NCI-H146 treated with DMSO at 0.1 percent for 48 hours (cell line): ENCODE measurements at regions not wholly inside any gene's neighbourhood (a gene's known extent, or its start where the extent isn't known, plus 50 kb on each side); places are given as distances from the start of the nearest gene placed in this dataset.

Experiments used
- DNase-seq: peaks from one replicate; lab custom pipeline; 2025; ENCODE audit not compliant: unreplicated experiment; lab: John Stamatoyannopoulos, UW

DNA sequence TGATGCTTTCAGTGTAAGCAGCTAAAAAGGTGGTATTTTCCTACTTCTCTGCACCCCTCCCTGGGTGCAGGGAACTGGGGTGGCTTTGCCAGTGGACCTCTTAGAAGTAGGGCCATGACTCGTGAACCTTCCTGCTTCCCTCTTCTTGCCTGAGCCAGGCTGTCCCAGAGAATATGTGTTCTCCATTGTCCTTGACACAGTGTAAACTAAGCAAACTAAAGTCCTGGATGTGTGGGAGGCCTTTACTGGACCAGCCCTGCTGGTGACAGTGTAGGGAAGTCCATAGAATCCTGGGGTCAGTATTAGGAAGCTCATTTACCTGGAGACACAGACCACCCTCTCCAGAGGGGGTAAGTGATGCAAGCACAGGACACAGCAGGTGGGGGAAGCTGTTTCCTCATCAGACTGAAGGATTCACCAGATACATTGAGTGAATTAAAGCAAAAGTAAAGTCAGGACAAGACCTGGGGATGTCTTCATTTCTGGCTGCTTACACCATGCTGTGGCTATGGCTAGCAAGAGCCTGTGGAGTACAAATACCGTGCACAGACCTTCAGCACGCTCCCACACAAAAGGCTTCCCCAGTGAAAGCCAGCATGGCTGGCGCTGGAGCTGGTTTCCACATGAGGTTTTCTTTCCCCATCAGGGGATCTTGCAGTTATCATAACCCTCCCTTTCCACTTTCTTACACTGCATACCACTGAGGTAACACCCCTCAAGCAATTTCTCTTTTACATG is 64.8 kb upstream of the LPP start:
- no peak for DNase-seq

DNA sequence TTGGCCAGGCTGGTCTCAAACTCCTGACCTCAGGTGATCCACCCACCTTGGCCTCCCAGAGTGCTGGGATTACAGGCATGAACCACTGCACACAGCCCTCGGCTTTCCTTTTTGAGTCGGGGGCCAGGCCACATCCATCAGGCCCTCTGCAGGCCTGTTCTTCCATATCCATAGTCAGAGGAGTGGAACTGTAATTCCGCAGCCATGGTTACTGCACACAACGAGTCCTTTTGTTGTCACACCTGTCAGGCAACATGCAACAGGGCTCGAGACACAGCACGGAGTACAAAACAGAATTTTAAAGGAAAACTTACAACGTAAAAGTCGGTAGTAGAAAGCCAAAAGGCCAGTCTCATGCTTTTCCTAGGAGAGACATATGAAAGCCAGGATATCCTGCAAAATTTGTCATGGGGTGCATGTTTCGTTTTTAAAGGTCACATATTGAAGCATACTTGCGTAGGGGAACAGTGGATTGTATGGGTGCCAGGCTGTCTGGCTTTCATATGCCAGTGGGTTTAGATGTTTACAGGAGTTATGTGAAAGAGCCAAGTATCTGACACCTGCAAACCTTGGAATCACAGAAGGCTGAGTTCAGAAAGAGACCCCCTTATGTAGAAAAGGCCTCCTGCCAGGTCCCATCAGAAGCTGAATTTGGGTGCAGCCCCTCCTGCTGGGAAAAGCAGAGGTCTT is 63.2 kb upstream of the LPP start:
- DNase-seq: no peak

DNA sequence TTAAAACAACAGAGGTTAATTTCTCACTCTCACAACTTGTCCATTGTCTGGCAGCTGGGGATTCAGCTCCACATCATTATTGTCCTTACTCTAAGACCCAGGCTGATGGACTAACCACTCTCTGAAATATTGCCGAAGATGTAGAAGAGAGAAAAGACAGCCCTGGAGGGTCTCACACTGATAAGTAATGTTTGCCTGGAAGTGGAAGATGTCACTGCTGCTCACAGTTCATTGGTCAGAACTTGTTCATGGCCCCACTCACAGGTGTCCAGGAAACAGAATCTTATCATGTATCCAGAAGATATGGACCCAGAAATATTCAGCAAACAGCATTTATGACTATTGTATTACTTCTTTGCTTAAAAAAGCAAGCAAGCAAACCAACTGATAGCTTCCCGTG is 62.2 kb upstream of the LPP start:
- no peak for DNase-seq

DNA sequence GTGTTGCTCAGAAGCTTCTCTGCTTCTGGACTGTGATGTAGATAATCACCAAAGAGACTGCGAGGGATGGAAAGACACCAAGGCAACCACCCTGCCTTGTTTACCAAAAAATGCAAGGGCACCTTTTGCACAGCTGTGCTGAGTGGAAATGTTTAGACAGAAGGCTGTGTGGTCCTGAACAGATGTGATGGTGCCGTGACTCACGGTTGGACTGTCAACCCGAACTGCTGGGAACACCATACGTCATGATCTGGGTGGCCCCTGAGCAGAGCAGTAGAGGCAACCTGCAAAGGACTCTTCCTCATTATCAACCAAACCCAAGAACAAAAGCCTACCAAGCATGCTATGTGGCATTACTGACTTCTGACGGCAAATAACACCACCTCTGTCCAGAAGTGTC is 61.3 kb upstream of the LPP start:
- DNase-seq: no peak

DNA sequence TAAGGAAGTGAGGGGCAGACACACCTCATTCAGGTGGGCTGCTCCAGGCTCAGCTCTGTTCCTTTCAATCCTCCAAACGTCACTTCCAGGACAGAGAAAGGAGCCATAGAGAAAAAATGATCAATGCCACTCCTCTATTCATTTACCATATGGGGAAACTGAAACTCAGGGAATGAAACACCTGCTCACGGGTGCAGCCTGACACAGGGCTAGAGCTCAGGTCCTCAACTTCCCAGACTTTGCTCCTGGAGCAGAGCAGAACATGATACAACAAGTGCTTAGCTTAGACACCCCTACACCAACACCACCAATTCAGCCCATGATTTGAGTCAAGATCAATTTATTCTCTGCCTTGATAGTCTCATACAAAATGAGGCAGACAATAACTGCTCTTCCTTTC is 58.5 kb upstream of the LPP start:
- no peak for DNase-seq

DNA sequence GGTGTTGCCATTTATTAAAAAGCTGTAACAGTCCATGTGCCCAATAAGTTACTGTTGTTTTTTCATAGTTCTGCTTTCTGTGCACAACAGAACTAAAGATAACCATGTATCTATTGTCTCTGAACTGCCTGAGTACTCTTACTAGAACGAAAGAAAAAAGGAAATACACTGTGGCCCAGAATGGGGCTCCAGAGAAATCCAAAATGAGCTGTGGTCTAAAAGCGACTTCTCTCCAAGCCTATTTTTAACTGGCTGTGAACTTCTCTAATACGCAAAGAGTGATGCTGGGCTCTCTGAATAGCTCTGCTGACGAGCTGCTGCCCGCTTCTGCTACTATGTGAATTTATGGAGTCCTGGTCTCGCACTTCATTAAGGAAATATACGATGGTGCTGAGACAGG is 56.2 kb upstream of the LPP start:
- DNase-seq: no peak

DNA sequence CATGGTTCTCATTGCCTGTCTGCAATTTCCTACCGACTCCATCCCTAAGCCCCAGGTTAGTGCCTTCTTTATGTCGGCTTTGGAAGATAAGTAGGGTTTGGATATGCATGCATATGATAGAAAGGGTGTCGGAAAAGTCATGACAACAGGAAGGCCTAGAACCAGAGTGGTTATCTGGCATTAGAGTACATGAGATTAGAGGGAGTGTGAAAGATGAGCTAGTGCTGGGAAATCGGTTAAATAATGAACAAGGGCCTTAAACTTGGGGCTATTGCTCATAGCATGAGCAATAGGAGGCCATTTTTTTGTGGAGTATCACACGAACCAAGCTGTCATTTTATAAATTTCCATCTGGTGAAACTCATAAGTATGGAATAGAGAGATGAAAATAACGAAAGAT is 54.0 kb upstream of the LPP start:
- no peak for DNase-seq

DNA sequence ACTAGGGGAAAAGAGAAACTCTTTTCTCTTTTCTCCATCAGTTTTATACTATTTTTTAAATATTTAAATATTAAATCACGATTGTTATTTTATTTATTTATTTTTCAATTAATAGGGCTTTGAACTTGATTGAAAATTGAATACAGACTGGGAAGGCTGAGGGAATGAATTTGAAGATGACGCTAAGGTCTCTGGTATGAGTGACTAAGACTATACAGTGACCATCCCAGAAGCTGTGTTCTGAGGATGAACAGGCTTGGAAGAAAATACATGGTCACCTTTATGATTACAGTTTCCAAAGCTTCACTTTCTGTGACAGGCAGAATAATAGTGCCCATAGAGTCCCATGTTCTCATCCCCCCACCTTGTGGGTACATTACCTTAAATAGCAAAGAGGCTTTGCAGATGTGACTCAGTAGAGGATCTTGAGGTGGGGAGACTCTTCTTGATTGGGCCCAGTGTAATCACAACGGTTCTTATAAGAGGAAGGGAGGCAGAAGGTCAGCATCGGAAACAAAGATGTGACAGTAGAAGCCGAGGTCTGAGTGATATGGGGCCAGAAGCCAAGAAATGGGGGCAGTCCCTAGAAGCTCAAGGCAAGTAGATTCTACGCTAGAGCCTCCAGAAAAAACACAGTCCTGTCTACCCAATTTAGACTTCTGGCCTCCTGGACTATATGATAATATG is 51.0 kb upstream of the LPP start:
- no peak for DNase-seq

DNA sequence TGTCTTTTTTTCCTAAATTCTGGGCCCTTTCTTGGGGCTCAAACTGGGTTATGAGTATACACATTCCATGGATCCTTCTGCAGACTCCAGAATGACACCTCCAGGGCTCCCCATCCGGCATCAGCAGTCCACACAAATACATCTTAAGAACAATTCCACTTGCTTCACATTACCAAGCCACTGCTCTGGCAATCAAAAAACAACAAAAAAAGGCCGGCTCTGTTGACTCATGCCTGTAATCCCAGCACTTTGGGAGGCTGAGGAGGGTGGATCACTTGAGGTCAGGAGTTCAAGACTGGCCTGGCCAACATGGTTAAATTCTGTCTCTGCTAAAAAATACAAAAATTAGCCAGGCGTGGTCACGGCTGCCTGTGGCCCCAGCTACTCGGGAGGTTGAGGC is 49.9 kb upstream of the LPP start:
- no peak for DNase-seq
